ENCODE measurements at regions not wholly inside any gene's neighbourhood (a gene's known extent, or its start where the extent isn't known, plus 50 kb on each side); places are given as distances from the start of the nearest gene placed in this dataset.
"Not testable (repeated sequence)": the region's sequence is repeated elsewhere in the genome, so short reads cannot be mapped to it uniquely, and the experiment has no call there.

- no peak for DNase-seq
- TF ChIP-seq POLR2A (IDR thresholded peaks at IDR 0.05) = no peak
- TF ChIP-seq, protein P1, sequence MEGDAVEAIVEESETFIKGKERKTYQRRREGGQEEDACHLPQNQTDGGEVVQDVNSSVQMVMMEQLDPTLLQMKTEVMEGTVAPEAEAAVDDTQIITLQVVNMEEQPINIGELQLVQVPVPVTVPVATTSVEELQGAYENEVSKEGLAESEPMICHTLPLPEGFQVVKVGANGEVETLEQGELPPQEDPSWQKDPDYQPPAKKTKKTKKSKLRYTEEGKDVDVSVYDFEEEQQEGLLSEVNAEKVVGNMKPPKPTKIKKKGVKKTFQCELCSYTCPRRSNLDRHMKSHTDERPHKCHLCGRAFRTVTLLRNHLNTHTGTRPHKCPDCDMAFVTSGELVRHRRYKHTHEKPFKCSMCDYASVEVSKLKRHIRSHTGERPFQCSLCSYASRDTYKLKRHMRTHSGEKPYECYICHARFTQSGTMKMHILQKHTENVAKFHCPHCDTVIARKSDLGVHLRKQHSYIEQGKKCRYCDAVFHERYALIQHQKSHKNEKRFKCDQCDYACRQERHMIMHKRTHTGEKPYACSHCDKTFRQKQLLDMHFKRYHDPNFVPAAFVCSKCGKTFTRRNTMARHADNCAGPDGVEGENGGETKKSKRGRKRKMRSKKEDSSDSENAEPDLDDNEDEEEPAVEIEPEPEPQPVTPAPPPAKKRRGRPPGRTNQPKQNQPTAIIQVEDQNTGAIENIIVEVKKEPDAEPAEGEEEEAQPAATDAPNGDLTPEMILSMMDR (IDR thresholded peaks at IDR 0.05) = no peak
- intact Hi-C loops (cut with DNase I; ENCODE audit: low total_unique reads) = no loop called here
- H3K4me3 ChIP-seq = no peak overlapping the region
- no peaks in the 10 kb centered on the region for H3K4me1 ChIP-seq
- no peaks in the 10 kb centered on the region for H3K9me3 ChIP-seq
- no peak overlapping the region for H3K27ac ChIP-seq
- H3K27me3 ChIP-seq = no peaks in the 10 kb centered on the region
- H3K36me3 ChIP-seq = no peaks in the 10 kb centered on the region
Observed at GRCh38 chr5:42109006-42109572, 184.0 kb downstream of the FBXO4 start.

GRCh38 chr5:42115721-42116120, 190.6 kb downstream of the FBXO4 start:
- H3K9me3 ChIP-seq; intact Hi-C loops (cut with DNase I; ENCODE audit: low total_unique reads); H3K4me3 ChIP-seq; H3K27ac ChIP-seq; DNase-seq; H3K4me1 ChIP-seq; H3K27me3 ChIP-seq; H3K36me3 ChIP-seq: not testable (repeated sequence)

- Histone ChIP-seq H3K4me1 (no peaks in the 10 kb centered on the region), H3K27ac (no peak overlapping the region), H3K9me3 (no peaks in the 10 kb centered on the region), H3K36me3 (no peaks in the 10 kb centered on the region), H3K4me3 (no peak overlapping the region), H3K27me3 (no peaks in the 10 kb centered on the region)
- intact Hi-C loops (cut with DNase I; ENCODE audit: low total_unique reads) = no loop called here
- no peak for DNase-seq
- TF ChIP-seq, protein P1 (IDR thresholded peaks at IDR 0.05) = no peak
- TF ChIP-seq POLR2A (IDR thresholded peaks at IDR 0.05) = no peak
Observed at GRCh38 chr5:42120070-42120469, 195.0 kb downstream of the FBXO4 start.

GRCh38 chr5:42121401-42121800, 196.3 kb downstream of the FBXO4 start:
- intact Hi-C loops (cut with DNase I; ENCODE audit: low total_unique reads) = no loop called here
- no peaks in the 10 kb centered on the region for H3K36me3 ChIP-seq
- no peaks in the 10 kb centered on the region for H3K4me1 ChIP-seq
- H3K27ac ChIP-seq = no peak overlapping the region
- H3K4me3 ChIP-seq = no peak overlapping the region
- no peaks in the 10 kb centered on the region for H3K9me3 ChIP-seq
- H3K27me3 ChIP-seq = no peaks in the 10 kb centered on the region
- no peak for DNase-seq
- no peak for TF ChIP-seq POLR2A (IDR thresholded peaks at IDR 0.05)
- TF ChIP-seq, protein P1 (IDR thresholded peaks at IDR 0.05) = no peak

DNA sequence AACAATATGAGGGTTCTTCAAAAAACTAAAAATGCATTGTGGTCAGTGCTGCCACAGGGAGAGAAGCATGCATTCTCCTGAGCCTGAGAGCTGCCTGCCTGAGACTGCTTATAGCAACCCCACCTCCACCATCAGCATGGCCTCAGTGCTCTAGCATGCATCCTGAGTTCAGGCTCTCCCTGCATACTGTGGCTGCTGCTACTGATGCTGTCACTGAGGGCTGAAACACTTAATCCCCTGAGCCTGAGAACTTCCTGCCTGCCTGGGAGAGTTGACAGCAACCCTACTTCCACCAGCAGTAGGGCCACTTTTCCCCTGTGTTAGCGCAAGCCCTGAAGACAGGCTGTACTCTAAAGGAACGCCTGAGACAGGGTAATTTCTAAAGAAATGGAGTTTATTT, 206.0 kb downstream of the FBXO4 start:
- TF ChIP-seq POLR2A (IDR thresholded peaks at IDR 0.05) = no peak
- TF ChIP-seq, protein P1 (IDR thresholded peaks at IDR 0.05) = no peak
- intact Hi-C loops (cut with DNase I; ENCODE audit: low total_unique reads) = no loop called here
- Histone ChIP-seq H3K4me3 (no peak overlapping the region), H3K36me3 (no peaks in the 10 kb centered on the region), H3K9me3 (no peaks in the 10 kb centered on the region), H3K27me3 (no peaks in the 10 kb centered on the region), H3K27ac (no peak overlapping the region), H3K4me1 (no peaks in the 10 kb centered on the region)
- no peak for DNase-seq

- no peak overlapping the region for H3K4me3 ChIP-seq
- TF ChIP-seq, protein P1 (IDR thresholded peaks at IDR 0.05) = no peak
- TF ChIP-seq POLR2A (IDR thresholded peaks at IDR 0.05) = no peak
- DNase-seq = no peak
- H3K27me3 ChIP-seq = no peaks in the 10 kb centered on the region
- no peaks in the 10 kb centered on the region for H3K36me3 ChIP-seq
- no peak overlapping the region for H3K27ac ChIP-seq
- H3K4me1 ChIP-seq = no peaks in the 10 kb centered on the region
- H3K9me3 ChIP-seq = no peaks in the 10 kb centered on the region
- intact Hi-C loops (cut with DNase I; ENCODE audit: low total_unique reads) = no loop called here
Observed at GRCh38 chr5:42143361-42143760, 218.3 kb downstream of the FBXO4 start.

Data from uterus (tissue), 3 donors.